Fibroblast of lung (primary cell): ENCODE measurements at regions not wholly inside any gene's neighbourhood (a gene's known extent, or its start where the extent isn't known, plus 50 kb on each side); places are given as distances from the start of the nearest gene placed in this dataset.
A peak's percentile ranks its signal among the peaks of the same experiment; 100 is the strongest.
"Not testable (repeated sequence)": the region's sequence is repeated elsewhere in the genome, so short reads cannot be mapped to it uniquely, and the experiment has no call there.

Source experiments
- DNase-seq, 2 donors: peaks; one replicate each; pipeline versions ENCODE4 v3.0.0 to v3.0.0-alpha.2; 2010; ENCODE audit warnings: low read depth in 2 of 2
- H2AFZ ChIP-seq: 2 replicates; pipeline ENCODE4 v1.5.1; 2012; ENCODE audit warnings: low read length, control low read depth, inconsistent platforms
- H3K27ac ChIP-seq: 2 replicates; pipeline ENCODE4 v1.5.1; 2011; ENCODE audit warnings: low read length, control low read depth; ENCODE audit not compliant: insufficient read depth
- H3K27me3 ChIP-seq: 2 replicates; pipeline ENCODE4 v1.5.1; 2011; ENCODE audit warnings: mild to moderate bottlenecking, low read length; ENCODE audit not compliant: control insufficient read depth, insufficient read depth
- H3K36me3 ChIP-seq: 2 replicates; pipeline ENCODE4 v1.5.1; 2011; ENCODE audit warnings: low read length; ENCODE audit not compliant: control insufficient read depth, insufficient read depth
- H3K4me1 ChIP-seq: 2 replicates; pipeline ENCODE4 v1.5.1; 2011; ENCODE audit warnings: low read length; ENCODE audit not compliant: control insufficient read depth, insufficient read depth; ENCODE audit errors: extremely low read depth
- H3K4me2 ChIP-seq: 2 replicates; pipeline ENCODE4 v1.5.1; 2011; ENCODE audit warnings: low read length, control low read depth; ENCODE audit not compliant: insufficient read depth; ENCODE audit errors: extremely low read depth
- H3K4me3 ChIP-seq, 4 experiments: fragments of 200-600 bp in 1 of 4; sonication (generic) in 1 of 4; replicated peaks in 1 of 4; 2 replicates each; pipeline ENCODE4 v1.5.1; 2011 to 2016; ENCODE audit warnings: low read length in 4 of 4, low read depth in 3 of 4, mild to moderate bottlenecking in 3 of 4, control low read depth in 2 of 4, inconsistent platforms in 1 of 4, mixed read lengths in 1 of 4; ENCODE audit not compliant: insufficient read depth in 1 of 4; ENCODE audit errors: control extremely low read depth in 1 of 4
- H3K79me2 ChIP-seq: 2 replicates; pipeline ENCODE4 v1.5.1; 2012; ENCODE audit warnings: mild to moderate bottlenecking, low read length, inconsistent platforms; ENCODE audit not compliant: control insufficient read depth, insufficient read depth
- H3K9ac ChIP-seq: 2 replicates; pipeline ENCODE4 v1.5.1; 2011; ENCODE audit warnings: mild to moderate bottlenecking, low read length, control low read depth; ENCODE audit not compliant: insufficient read depth
- H3K9me3 ChIP-seq: 2 replicates; pipeline ENCODE4 v1.5.1; 2012; ENCODE audit warnings: low read depth, low read length; ENCODE audit not compliant: control insufficient read depth, insufficient read depth
- H4K20me1 ChIP-seq: 2 replicates; pipeline ENCODE4 v1.5.1; 2011; ENCODE audit warnings: low read length; ENCODE audit not compliant: control insufficient read depth, insufficient read depth; ENCODE audit errors: extremely low read depth
- EZH2 ChIP-seq: IDR thresholded peaks from 2 replicates; pipeline ENCODE4 v1.5.1; 2012; ENCODE audit warnings: low read length, control low read depth, mild to moderate bottlenecking; ENCODE audit errors: missing control alignments
- TF ChIP-seq, protein P1 (sequence below), 2 donors: IDR thresholded peaks in 1 of 2; conservative IDR thresholded peaks in 1 of 2; 1 replicate in 1 of 2; 2 replicates in 1 of 2; pipeline ENCODE4 v1.5.1; 2011 to 2012; ENCODE audit warnings: low read length in 2 of 2, control low read depth in 1 of 2, inconsistent platforms in 1 of 2, low read depth in 1 of 2, mild to moderate bottlenecking in 1 of 2

DNA sequence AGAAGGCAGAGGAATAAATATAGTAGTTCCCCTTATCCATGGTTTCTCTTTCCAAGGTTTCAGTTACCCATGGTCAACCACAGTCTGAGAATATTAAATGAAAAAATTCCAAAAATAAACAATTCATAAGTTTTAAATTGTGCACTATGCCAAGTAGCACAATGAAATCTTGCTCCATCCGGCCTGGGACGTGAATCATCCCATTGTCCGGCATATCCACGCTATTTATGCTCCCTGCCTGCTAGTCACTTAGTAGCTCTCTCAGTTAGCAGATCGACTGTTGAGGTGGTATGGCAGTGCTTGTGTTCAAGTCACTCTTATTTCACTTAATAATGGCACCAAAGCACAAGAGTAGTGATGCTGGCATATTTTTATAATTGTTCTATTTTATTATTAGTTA, 58.6 kb upstream of the ARHGAP29 start:
- Histone ChIP-seq H3K36me3 (no peaks in the 10 kb centered on the region), H3K27ac (no peak overlapping the region), H2AFZ (no peak overlapping the region), H3K27me3 (no peaks in the 10 kb centered on the region), H3K4me1 (peaks cover 19% of the 10 kb centered on the region), H3K9me3 (no peaks in the 10 kb centered on the region), H3K79me2 (no peaks in the 10 kb centered on the region), H3K9ac (no peak overlapping the region), H3K4me3 (no peak overlapping the region), H3K4me2 (peak overlapping the region; percentile 32), H4K20me1 (no peaks in the 10 kb centered on the region)
- TF ChIP-seq EZH2: no peak
- TF ChIP-seq, protein P1, sequence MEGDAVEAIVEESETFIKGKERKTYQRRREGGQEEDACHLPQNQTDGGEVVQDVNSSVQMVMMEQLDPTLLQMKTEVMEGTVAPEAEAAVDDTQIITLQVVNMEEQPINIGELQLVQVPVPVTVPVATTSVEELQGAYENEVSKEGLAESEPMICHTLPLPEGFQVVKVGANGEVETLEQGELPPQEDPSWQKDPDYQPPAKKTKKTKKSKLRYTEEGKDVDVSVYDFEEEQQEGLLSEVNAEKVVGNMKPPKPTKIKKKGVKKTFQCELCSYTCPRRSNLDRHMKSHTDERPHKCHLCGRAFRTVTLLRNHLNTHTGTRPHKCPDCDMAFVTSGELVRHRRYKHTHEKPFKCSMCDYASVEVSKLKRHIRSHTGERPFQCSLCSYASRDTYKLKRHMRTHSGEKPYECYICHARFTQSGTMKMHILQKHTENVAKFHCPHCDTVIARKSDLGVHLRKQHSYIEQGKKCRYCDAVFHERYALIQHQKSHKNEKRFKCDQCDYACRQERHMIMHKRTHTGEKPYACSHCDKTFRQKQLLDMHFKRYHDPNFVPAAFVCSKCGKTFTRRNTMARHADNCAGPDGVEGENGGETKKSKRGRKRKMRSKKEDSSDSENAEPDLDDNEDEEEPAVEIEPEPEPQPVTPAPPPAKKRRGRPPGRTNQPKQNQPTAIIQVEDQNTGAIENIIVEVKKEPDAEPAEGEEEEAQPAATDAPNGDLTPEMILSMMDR (conservative IDR thresholded peaks at IDR 0.05 in 1 of 2, IDR thresholded peaks at IDR 0.05 in 1 of 2; ENCODE audit: low read depth in 1 of 2, low read length in 2 of 2): no peak
- peak; percentile 78 to 88 for DNase-seq

DNA sequence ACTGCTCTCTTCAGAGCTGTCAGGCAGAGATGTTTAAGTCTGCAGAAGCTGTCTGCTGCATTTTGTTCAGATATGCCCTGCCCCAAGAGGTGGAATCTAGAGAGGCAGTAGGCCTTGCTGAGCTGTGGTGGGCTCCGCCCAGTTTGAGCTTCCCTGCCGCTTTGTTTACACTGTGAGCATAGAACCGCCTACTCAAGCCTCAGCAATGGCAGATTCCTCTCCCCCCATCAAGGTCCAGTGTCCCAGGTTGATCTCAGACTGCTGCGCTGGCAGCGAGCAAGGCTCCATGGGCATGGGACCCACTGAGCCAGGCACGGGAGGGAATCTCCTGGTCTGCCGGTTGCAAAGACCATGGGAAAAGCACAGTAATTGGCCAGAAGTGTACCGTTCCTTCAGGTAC, 55.6 kb upstream of the ARHGAP29 start:
- not testable (repeated sequence) for H3K27me3 ChIP-seq, H3K9ac ChIP-seq, H3K4me1 ChIP-seq, H3K79me2 ChIP-seq, H2AFZ ChIP-seq, H4K20me1 ChIP-seq, H3K9me3 ChIP-seq, H3K4me2 ChIP-seq, DNase-seq, H3K27ac ChIP-seq, H3K4me3 ChIP-seq, H3K36me3 ChIP-seq

DNA sequence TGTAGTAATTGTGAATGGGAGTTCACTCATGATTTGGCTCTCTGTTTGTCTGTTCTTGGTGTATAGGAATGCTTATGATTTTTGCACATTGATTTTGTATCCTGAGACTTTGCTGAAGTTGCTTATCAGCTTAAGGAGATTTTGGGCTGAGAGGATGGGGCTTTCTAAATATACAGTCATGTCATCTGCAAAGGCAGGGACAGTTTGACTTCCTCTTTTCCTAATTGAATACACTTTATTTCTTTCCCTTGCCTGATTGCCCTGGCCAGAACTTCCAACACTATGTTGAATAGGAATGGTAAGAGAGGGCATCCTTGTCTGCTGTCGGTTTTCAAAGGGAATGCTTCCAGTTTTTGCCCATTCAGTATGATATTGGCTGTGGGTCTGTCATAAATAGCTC, 51.9 kb upstream of the ARHGAP29 start:
- H3K9ac ChIP-seq, H3K4me1 ChIP-seq, H3K27me3 ChIP-seq, H4K20me1 ChIP-seq, H3K9me3 ChIP-seq, DNase-seq, H3K27ac ChIP-seq, H3K79me2 ChIP-seq, H3K4me2 ChIP-seq, H2AFZ ChIP-seq, H3K4me3 ChIP-seq, H3K36me3 ChIP-seq: not testable (repeated sequence)
